Esophagus squamous epithelium (tissue), 4 donors: ENCODE measurements at regions not wholly inside any gene's neighbourhood (a gene's known extent, or its start where the extent isn't known, plus 50 kb on each side); places are given as distances from the start of the nearest gene placed in this dataset.

ENCODE experiments used
- POLR2A ChIP-seq, 4 donors: fragments of 450-650 bp; IDR thresholded peaks; one replicate each; pipeline ENCODE4 v1.6.1; 2017; ENCODE audit warnings: antibody characterized with exemption in 4 of 4, mild to moderate bottlenecking in 4 of 4, moderate library complexity in 3 of 4
- TF ChIP-seq, protein P1 (sequence below), 6 experiments: fragments of 450-650 bp in 4 of 6; fragments of 200-600 bp in 2 of 6; sonication (generic) in 2 of 6; IDR thresholded peaks; one replicate each; pipeline ENCODE4 v1.5.1; 2016 to 2019; ENCODE audit warnings: antibody characterized with exemption in 6 of 6, mild to moderate bottlenecking in 4 of 6, moderate library complexity in 4 of 6

- TF ChIP-seq, protein P1, sequence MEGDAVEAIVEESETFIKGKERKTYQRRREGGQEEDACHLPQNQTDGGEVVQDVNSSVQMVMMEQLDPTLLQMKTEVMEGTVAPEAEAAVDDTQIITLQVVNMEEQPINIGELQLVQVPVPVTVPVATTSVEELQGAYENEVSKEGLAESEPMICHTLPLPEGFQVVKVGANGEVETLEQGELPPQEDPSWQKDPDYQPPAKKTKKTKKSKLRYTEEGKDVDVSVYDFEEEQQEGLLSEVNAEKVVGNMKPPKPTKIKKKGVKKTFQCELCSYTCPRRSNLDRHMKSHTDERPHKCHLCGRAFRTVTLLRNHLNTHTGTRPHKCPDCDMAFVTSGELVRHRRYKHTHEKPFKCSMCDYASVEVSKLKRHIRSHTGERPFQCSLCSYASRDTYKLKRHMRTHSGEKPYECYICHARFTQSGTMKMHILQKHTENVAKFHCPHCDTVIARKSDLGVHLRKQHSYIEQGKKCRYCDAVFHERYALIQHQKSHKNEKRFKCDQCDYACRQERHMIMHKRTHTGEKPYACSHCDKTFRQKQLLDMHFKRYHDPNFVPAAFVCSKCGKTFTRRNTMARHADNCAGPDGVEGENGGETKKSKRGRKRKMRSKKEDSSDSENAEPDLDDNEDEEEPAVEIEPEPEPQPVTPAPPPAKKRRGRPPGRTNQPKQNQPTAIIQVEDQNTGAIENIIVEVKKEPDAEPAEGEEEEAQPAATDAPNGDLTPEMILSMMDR (IDR thresholded peaks at IDR 0.05) = no peak
- no peak for TF ChIP-seq POLR2A (IDR thresholded peaks at IDR 0.05)
These were observed 280.1 kb downstream of the HAO1 start for GRCh38 chr20:7660165-7660564.
